SK-N-SH (cell line): ENCODE measurements at regions not wholly inside any gene's neighbourhood (a gene's known extent, or its start where the extent isn't known, plus 50 kb on each side); places are given as distances from the start of the nearest gene placed in this dataset.

Experiments used
- CTCF ChIA-PET: fragments of 300-600, 350-600 bp; formaldehyde crosslinking; extraction: SDS; loops from one replicate; lab custom pipeline; 2021; lab: Yijun Ruan, JAX
- POLR2A ChIA-PET: fragments of 350-600 bp; sonication (Branson Sonifier 250); formaldehyde crosslinking; extraction: SDS; loops from one replicate; lab custom pipeline; 2020; ENCODE audit warnings: antibody characterized with exemption, inconsistent platforms; lab: Yijun Ruan, JAX
- DNase-seq: peaks from one replicate; pipeline ENCODE4 v3.0.0; 2012
- H2AFZ ChIP-seq: fragments of 200-600 bp; sonication (generic); 2 replicates; pipeline ENCODE4 v1.8.1; 2016; ENCODE audit warnings: antibody characterized with exemption, mild to moderate bottlenecking, low read depth
- H3F3A ChIP-seq: fragments of 200-600 bp; sonication (generic); replicated peaks from 2 replicates; pipeline ENCODE3; 2016; ENCODE audit warnings: antibody characterized with exemption, mild to moderate bottlenecking; ENCODE audit not compliant: insufficient read depth
- H3K27ac ChIP-seq, 2 experiments: fragments of 200-500 bp in 1 of 2; fragments of 200-600 bp in 1 of 2; sonication (Bioruptor generic) in 1 of 2; sonication (generic), shearing (Covaris generic) in 1 of 2; 2 replicates each; pipeline versions ENCODE4 v1.5.1 to v1.6.1; 2014 to 2016; ENCODE audit warnings: low read depth in 2 of 2, inconsistent platforms in 1 of 2, low read length in 1 of 2, mild to moderate bottlenecking in 1 of 2, mixed read lengths in 1 of 2
- H3K27me3 ChIP-seq: fragments of 200-600 bp; sonication (generic), shearing (Covaris generic); 2 replicates; pipeline ENCODE4 v1.6.1; 2016; ENCODE audit warnings: mixed run types; ENCODE audit not compliant: insufficient read depth
- H3K36me3 ChIP-seq, 2 experiments: fragments of 200-500 bp in 1 of 2; fragments of 200-600 bp in 1 of 2; sonication (Bioruptor generic) in 1 of 2; sonication (generic) in 1 of 2; replicated peaks in 1 of 2; 2 replicates each; pipeline versions ENCODE3 to v1.5.1; 2014 to 2016; ENCODE audit warnings: low read length in 1 of 2, mild to moderate bottlenecking in 1 of 2; ENCODE audit not compliant: insufficient read depth in 2 of 2, control insufficient read depth in 1 of 2
- H3K4me1 ChIP-seq, 2 experiments: fragments of 200-500 bp in 1 of 2; fragments of 200-600 bp in 1 of 2; sonication (Bioruptor generic) in 1 of 2; sonication (generic), shearing (Covaris generic) in 1 of 2; 2 replicates each; pipeline versions ENCODE4 v1.5.1 to v1.6.1; 2014 to 2016; ENCODE audit warnings: low read depth in 1 of 2, low read length in 1 of 2, mixed run types in 1 of 2; ENCODE audit not compliant: insufficient read depth in 2 of 2, control insufficient read depth in 1 of 2
- H3K4me2 ChIP-seq: fragments of 200-600 bp; sonication (generic), shearing (Covaris generic); 2 replicates; pipeline ENCODE4 v1.6.1; 2017; ENCODE audit warnings: mixed run types
- H3K4me3 ChIP-seq, 2 experiments: fragments of 200-500 bp in 1 of 2; fragments of 200-600 bp in 1 of 2; sonication (Bioruptor generic) in 1 of 2; sonication (generic), shearing (Covaris generic) in 1 of 2; 2 replicates each; pipeline versions ENCODE4 v1.5.1 to v1.8.1; 2014 to 2016; ENCODE audit warnings: low read depth in 2 of 2, inconsistent platforms in 1 of 2, low read length in 1 of 2, mild to moderate bottlenecking in 1 of 2, mixed read lengths in 1 of 2, moderate library complexity in 1 of 2
- H3K79me2 ChIP-seq: fragments of 200-600 bp; sonication (generic); 2 replicates; pipeline ENCODE4 v1.8.1; 2017; ENCODE audit warnings: mild to moderate bottlenecking; ENCODE audit not compliant: insufficient read depth
- H3K9ac ChIP-seq: fragments of 200-600 bp; sonication (generic); 2 replicates; pipeline ENCODE4 v1.6.1; 2017; ENCODE audit warnings: mixed run types
- H3K9me2 ChIP-seq: fragments of 200-600 bp; sonication (generic); 2 replicates; pipeline ENCODE4 v1.6.1; 2017; ENCODE audit warnings: mixed run types
- H3K9me3 ChIP-seq: fragments of 200-600 bp; sonication (generic); 2 replicates; pipeline ENCODE4 v1.6.1; 2017; ENCODE audit warnings: mixed run types, mild to moderate bottlenecking, moderate library complexity
- H4K20me1 ChIP-seq: fragments of 200-600 bp; sonication (generic); 2 replicates; pipeline ENCODE4 v1.6.1; 2017; ENCODE audit warnings: mild to moderate bottlenecking, mixed run types; ENCODE audit not compliant: insufficient read depth
- ELF1 ChIP-seq: IDR thresholded peaks from 2 replicates; pipeline ENCODE4 v1.4.0; 2012
- EP300 ChIP-seq, 2 experiments: IDR thresholded peaks; 2 replicates each; pipeline versions ENCODE4 v1.4.0 to v1.6.1; 2012; ENCODE audit warnings: borderline replicate concordance in 1 of 2, low read depth in 1 of 2, low read length in 1 of 2
- EZH2phosphoT487 ChIP-seq: fragments of 200-600 bp; sonication (generic); IDR thresholded peaks from 2 replicates; pipeline ENCODE4 v1.6.1; 2017; ENCODE audit warnings: low read depth, mixed run types, mild to moderate bottlenecking, antibody characterized with exemption, moderate library complexity, borderline replicate concordance
- FOXJ3 ChIP-seq: sonication (generic); formaldehyde crosslinking; IDR thresholded peaks from 2 replicates; pipeline ENCODE4 v1.5.1; 2020; ENCODE audit warnings: mild to moderate bottlenecking, missing genetic modification reagents
- GATA2 ChIP-seq: sonication (generic); formaldehyde crosslinking; IDR thresholded peaks from 2 replicates; pipeline ENCODE4 v1.5.0; 2020; ENCODE audit warnings: mild to moderate bottlenecking, missing genetic modification reagents
- JUND ChIP-seq: IDR thresholded peaks from 2 replicates; pipeline ENCODE4 v1.4.0; 2012
- MEF2A ChIP-seq: IDR thresholded peaks from 2 replicates; pipeline ENCODE4 v1.4.0; 2012; ENCODE audit warnings: low read depth, borderline replicate concordance
- MXI1 ChIP-seq: IDR thresholded peaks from 2 replicates; pipeline ENCODE4 v1.6.1; 2012; ENCODE audit warnings: mild to moderate bottlenecking, low read depth, low read length, improper control_type of control experiment
- NFIC ChIP-seq: IDR thresholded peaks from 2 replicates; pipeline ENCODE4 v1.4.0; 2012; ENCODE audit warnings: borderline replicate concordance
- NRF1 ChIP-seq: IDR thresholded peaks from 2 replicates; pipeline ENCODE4 v1.6.1; 2012; ENCODE audit warnings: low read depth, mild to moderate bottlenecking, low read length
- RAD21 ChIP-seq: IDR thresholded peaks from 2 replicates; pipeline ENCODE4 v1.6.1; 2012; ENCODE audit warnings: mild to moderate bottlenecking, low read length
- RFX5 ChIP-seq: IDR thresholded peaks from 2 replicates; pipeline ENCODE4 v1.6.1; 2012; ENCODE audit warnings: mild to moderate bottlenecking, improper control_type of control experiment, low read length
- RXRA ChIP-seq: IDR thresholded peaks from 2 replicates; pipeline ENCODE4 v1.4.0; 2012; ENCODE audit warnings: low read depth, mild to moderate bottlenecking, borderline replicate concordance
- SIN3A ChIP-seq: IDR thresholded peaks from 2 replicates; pipeline ENCODE4 v1.6.1; 2012; ENCODE audit warnings: low read depth, mild to moderate bottlenecking, low read length, moderate library complexity, borderline replicate concordance
- SMC3 ChIP-seq: IDR thresholded peaks from 2 replicates; pipeline ENCODE4 v1.6.1; 2012; ENCODE audit warnings: low read depth, low read length, improper control_type of control experiment
- TAF1 ChIP-seq: IDR thresholded peaks from 2 replicates; pipeline ENCODE4 v1.6.1; 2012; ENCODE audit warnings: low read depth, mild to moderate bottlenecking, low read length, moderate library complexity, borderline replicate concordance
- TCF12 ChIP-seq: IDR thresholded peaks from 2 replicates; pipeline ENCODE4 v1.4.0; 2012
- YY1 ChIP-seq: IDR thresholded peaks from 2 replicates; pipeline ENCODE4 v1.4.0; 2012; ENCODE audit warnings: low read depth, mild to moderate bottlenecking
- WGBS: methylation state at CpG from one replicate; pipeline ENCODE4 v1.1.6; 2017; ENCODE audit warnings: low lambda C conversion rate; 5-methylcytosine and 5-hydroxymethylcytosine counted together
- TF ChIP-seq, protein P1 (sequence below): fragments of 200-600 bp; sonication (generic); IDR thresholded peaks from 2 replicates; pipeline ENCODE4 v1.6.1; 2017; ENCODE audit warnings: antibody characterized with exemption, mild to moderate bottlenecking, moderate library complexity
- TF ChIP-seq, protein P2 (sequence below): fragments of 150-350 bp; IDR thresholded peaks from 2 replicates; pipeline ENCODE4 v1.6.1; 2016; ENCODE audit warnings: mild to moderate bottlenecking, low read depth, low read length
- TF ChIP-seq, protein P3 (sequence below): IDR thresholded peaks from 2 replicates; pipeline ENCODE4 v1.4.0; 2012; ENCODE audit warnings: low read depth, borderline replicate concordance

DNA sequence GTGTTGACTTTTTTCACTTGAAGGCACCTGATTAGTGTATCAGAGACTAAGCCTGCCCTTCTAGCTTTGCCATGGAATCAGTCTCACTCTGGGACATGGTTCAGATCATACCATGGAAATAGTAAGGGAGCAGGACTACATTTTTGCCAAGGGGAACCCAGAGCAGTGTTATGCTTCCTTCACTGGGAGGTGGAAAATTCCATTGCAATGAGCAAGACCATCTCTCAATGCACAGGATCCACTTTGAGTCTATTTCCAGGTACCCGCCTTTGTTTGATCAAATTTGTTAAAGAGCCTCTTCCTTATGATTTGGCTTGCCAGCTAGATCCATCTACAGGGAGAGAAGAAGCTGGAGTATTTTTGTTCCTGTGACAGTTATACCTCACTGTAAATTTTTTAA lies 395.8 kb downstream of the MTX2 start:
- Histone ChIP-seq H3K4me2 (no peak overlapping the region), H3K9me2 (no peaks in the 10 kb centered on the region), H3K27me3 (no peaks in the 10 kb centered on the region), H3K4me1 (peaks cover 0 to 18% of the 10 kb centered on the region in 2 experiments; a peak in 3 of 4 replicates), H3K9me3 (no peaks in the 10 kb centered on the region), H3K4me3 (no peak overlapping the region), H3K27ac (no peak overlapping the region), H3K9ac (no peak overlapping the region), H3K36me3 (no peaks in the 10 kb centered on the region), H4K20me1 (no peaks in the 10 kb centered on the region), H3K79me2 (no peaks in the 10 kb centered on the region), H3F3A (no peaks in the 10 kb centered on the region), H2AFZ (no peak overlapping the region)
- CTCF ChIA-PET = interaction anchor here (1.2 to 7.7 kb wide), 6 partner anchors 13 to 554 kb away, joined by 4 to 93 read pairs (median 7); no protein-coding TSS in a partner anchor
- no peak for DNase-seq
- POLR2A ChIA-PET = no interaction called here
- TF ChIP-seq TCF12 (no peak), MXI1 (no peak), JUND (no peak), ELF1 (no peak), SMC3 (no peak), MEF2A (no peak), NRF1 (no peak), RAD21 (no peak), TAF1 (no peak), RFX5 (no peak), EZH2phosphoT487 (no peak), NFIC (no peak), RXRA (no peak), GATA2 (CRISPR knock-in tag) (no peak)
- TF ChIP-seq, protein P1, sequence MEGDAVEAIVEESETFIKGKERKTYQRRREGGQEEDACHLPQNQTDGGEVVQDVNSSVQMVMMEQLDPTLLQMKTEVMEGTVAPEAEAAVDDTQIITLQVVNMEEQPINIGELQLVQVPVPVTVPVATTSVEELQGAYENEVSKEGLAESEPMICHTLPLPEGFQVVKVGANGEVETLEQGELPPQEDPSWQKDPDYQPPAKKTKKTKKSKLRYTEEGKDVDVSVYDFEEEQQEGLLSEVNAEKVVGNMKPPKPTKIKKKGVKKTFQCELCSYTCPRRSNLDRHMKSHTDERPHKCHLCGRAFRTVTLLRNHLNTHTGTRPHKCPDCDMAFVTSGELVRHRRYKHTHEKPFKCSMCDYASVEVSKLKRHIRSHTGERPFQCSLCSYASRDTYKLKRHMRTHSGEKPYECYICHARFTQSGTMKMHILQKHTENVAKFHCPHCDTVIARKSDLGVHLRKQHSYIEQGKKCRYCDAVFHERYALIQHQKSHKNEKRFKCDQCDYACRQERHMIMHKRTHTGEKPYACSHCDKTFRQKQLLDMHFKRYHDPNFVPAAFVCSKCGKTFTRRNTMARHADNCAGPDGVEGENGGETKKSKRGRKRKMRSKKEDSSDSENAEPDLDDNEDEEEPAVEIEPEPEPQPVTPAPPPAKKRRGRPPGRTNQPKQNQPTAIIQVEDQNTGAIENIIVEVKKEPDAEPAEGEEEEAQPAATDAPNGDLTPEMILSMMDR = no peak
- TF ChIP-seq, protein P2, sequence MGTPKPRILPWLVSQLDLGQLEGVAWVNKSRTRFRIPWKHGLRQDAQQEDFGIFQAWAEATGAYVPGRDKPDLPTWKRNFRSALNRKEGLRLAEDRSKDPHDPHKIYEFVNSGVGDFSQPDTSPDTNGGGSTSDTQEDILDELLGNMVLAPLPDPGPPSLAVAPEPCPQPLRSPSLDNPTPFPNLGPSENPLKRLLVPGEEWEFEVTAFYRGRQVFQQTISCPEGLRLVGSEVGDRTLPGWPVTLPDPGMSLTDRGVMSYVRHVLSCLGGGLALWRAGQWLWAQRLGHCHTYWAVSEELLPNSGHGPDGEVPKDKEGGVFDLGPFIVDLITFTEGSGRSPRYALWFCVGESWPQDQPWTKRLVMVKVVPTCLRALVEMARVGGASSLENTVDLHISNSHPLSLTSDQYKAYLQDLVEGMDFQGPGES = no peak
- 88% methylated on average over 1 of the region's 1 CpG for WGBS

DNA sequence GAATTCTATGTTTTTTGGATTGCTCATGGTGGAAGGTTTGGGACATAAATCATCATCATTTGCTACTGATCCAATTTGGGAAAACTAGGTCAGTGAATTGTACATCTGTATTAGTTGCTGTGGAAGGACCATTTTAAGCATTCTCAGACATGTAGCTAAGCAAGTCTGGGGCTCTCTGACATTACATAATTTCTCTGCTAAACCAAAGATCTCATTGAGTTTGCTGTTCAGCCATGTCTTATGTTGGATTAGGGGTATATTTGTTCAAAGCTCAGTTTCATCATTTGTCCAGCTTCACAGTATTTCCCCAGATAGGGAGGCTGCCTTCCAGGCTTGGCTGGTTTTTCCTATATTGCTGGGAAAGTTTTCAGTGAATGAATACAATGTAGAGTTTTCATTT lies 399.7 kb downstream of the MTX2 start:
- Histone ChIP-seq H3K36me3 (no peaks in the 10 kb centered on the region), H3K9me3 (no peaks in the 10 kb centered on the region), H3K27ac (no peak overlapping the region), H3K4me3 (no peak overlapping the region), H3K4me2 (no peak overlapping the region), H3K9me2 (no peaks in the 10 kb centered on the region), H3K4me1 (peaks cover 0 to 18% of the 10 kb centered on the region in 2 experiments; a peak in 2 of 4 replicates), H3K27me3 (no peaks in the 10 kb centered on the region), H2AFZ (no peak overlapping the region), H3F3A (no peaks in the 10 kb centered on the region), H4K20me1 (no peaks in the 10 kb centered on the region), H3K9ac (no peak overlapping the region), H3K79me2 (no peaks in the 10 kb centered on the region)
- ChIA-PET POLR2A (no interaction called here), CTCF (interaction anchor here (0.7 to 1.0 kb wide), 3 partner anchors 9 to 96 kb away, joined by 3 read pairs; no protein-coding TSS in a partner anchor)
- DNase-seq = no peak
- TF ChIP-seq MEF2A (no peak), GATA2 (CRISPR knock-in tag) (no peak), TCF12 (no peak), YY1 (no peak), FOXJ3 (CRISPR knock-in tag) (no peak), EP300 (IDR thresholded peaks at IDR 0.05; ENCODE audit: borderline replicate concordance in 1 of 2, low read depth in 1 of 2, low read length in 1 of 2) (no peak), SIN3A (no peak), JUND (no peak)
- TF ChIP-seq, protein P3, sequence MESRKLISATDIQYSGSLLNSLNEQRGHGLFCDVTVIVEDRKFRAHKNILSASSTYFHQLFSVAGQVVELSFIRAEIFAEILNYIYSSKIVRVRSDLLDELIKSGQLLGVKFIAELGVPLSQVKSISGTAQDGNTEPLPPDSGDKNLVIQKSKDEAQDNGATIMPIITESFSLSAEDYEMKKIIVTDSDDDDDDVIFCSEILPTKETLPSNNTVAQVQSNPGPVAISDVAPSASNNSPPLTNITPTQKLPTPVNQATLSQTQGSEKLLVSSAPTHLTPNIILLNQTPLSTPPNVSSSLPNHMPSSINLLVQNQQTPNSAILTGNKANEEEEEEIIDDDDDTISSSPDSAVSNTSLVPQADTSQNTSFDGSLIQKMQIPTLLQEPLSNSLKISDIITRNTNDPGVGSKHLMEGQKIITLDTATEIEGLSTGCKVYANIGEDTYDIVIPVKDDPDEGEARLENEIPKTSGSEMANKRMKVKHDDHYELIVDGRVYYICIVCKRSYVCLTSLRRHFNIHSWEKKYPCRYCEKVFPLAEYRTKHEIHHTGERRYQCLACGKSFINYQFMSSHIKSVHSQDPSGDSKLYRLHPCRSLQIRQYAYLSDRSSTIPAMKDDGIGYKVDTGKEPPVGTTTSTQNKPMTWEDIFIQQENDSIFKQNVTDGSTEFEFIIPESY = no peak
- TF ChIP-seq, protein P2 = no peak
